DMS 273 treated with DMSO at 0.1 percent for 48 hours (cell line): ENCODE measurements at regions not wholly inside any gene's neighbourhood (a gene's known extent, or its start where the extent isn't known, plus 50 kb on each side); places are given as distances from the start of the nearest gene placed in this dataset.

Experiments used
- DNase-seq: peaks from one replicate; lab custom pipeline; 2025; lab: John Stamatoyannopoulos, UW

- DNase-seq, result no peak
Observed at GRCh38 chr3:177813322-177813721, 616.0 kb upstream of the TBL1XR1 start.

GRCh38 chr3:177816667-177817208 is 619.5 kb upstream of the TBL1XR1 start:
- DNase-seq, result no peak

- DNase-seq, result no peak
Observed at GRCh38 chr3:177817751-177818150, 620.5 kb upstream of the TBL1XR1 start.

- DNase-seq, result no peak
Observed at GRCh38 chr3:177818712-177819240, 621.5 kb upstream of the TBL1XR1 start.

GRCh38 chr3:177820683-177821316 is 623.5 kb upstream of the TBL1XR1 start:
- DNase-seq, result no peak

- no peak for DNase-seq
Observed at GRCh38 chr3:177822681-177823096, 625.4 kb upstream of the TBL1XR1 start.

GRCh38 chr3:177823701-177824189 is 626.5 kb upstream of the TBL1XR1 start:
- DNase-seq, result no peak

GRCh38 chr3:177824190-177824786 is 627.0 kb upstream of the TBL1XR1 start:
- DNase-seq, result no peak

- DNase-seq, result no peak
Observed at GRCh38 chr3:177824841-177825240, 627.6 kb upstream of the TBL1XR1 start.

- no peak for DNase-seq
Observed at GRCh38 chr3:177826253-177826652, 629.0 kb upstream of the TBL1XR1 start.

GRCh38 chr3:177827511-177828207 is 630.4 kb upstream of the TBL1XR1 start:
- DNase-seq, result no peak

GRCh38 chr3:177828208-177828565 is 630.9 kb upstream of the TBL1XR1 start:
- DNase-seq, result no peak

GRCh38 chr3:177830411-177830849 is 633.1 kb upstream of the TBL1XR1 start:
- DNase-seq, result no peak

- DNase-seq, result no peak
Observed at GRCh38 chr3:177831361-177831760, 634.1 kb upstream of the TBL1XR1 start.

- no peak for DNase-seq
Observed at GRCh38 chr3:177832880-177833279, 635.6 kb upstream of the TBL1XR1 start.

- no peak for DNase-seq
Observed at GRCh38 chr3:177833332-177833731, 636.0 kb upstream of the TBL1XR1 start.

- no peak for DNase-seq
Observed at GRCh38 chr3:177835008-177835407, 637.7 kb upstream of the TBL1XR1 start.

- DNase-seq, result no peak
Observed at GRCh38 chr3:177835917-177836316, 638.6 kb upstream of the TBL1XR1 start.

GRCh38 chr3:177836671-177837070 is 639.4 kb upstream of the TBL1XR1 start:
- no peak for DNase-seq

- DNase-seq, result no peak
Observed at GRCh38 chr3:177837951-177838655, 640.8 kb upstream of the TBL1XR1 start.

GRCh38 chr3:177838766-177839350 is 641.6 kb upstream of the TBL1XR1 start:
- DNase-seq, result no peak

- no peak for DNase-seq
Observed at GRCh38 chr3:177842302-177842701, 645.0 kb upstream of the TBL1XR1 start.
